Ascending aorta (tissue), 2 donors: ENCODE measurements at regions not wholly inside any gene's neighbourhood (a gene's known extent, or its start where the extent isn't known, plus 50 kb on each side); places are given as distances from the start of the nearest gene placed in this dataset.

Experiments used
- DNase-seq, 2 donors: peaks; one replicate each; pipeline ENCODE4 v3.0.0-alpha.2; 2019; ENCODE audit warnings: low spot score in 2 of 2
- H3K27ac ChIP-seq, 2 donors: fragments of 200-600 bp; sonication (generic); one replicate each; pipeline ENCODE4 v1.5.1; 2016 to 2017; ENCODE audit warnings: mild to moderate bottlenecking in 1 of 2
- H3K27me3 ChIP-seq: fragments of 200-600 bp; sonication (generic); one replicate; pipeline ENCODE4 v1.5.1; 2017
- H3K36me3 ChIP-seq, 2 donors: fragments of 200-600 bp; sonication (generic); one replicate each; pipeline ENCODE4 v1.5.1; 2016
- H3K4me1 ChIP-seq, 2 donors: fragments of 200-600 bp; sonication (generic); one replicate each; pipeline ENCODE4 v1.5.1; 2016 to 2017; ENCODE audit warnings: mild to moderate bottlenecking in 1 of 2
- H3K4me3 ChIP-seq, 2 donors: fragments of 200-600 bp; sonication (generic); one replicate each; pipeline ENCODE4 v1.5.1; 2016 to 2017; ENCODE audit warnings: mild to moderate bottlenecking in 1 of 2
- H3K9me3 ChIP-seq, 2 donors: fragments of 200-600 bp; sonication (generic); one replicate each; pipeline ENCODE4 v1.5.1; 2016
- intact Hi-C: fragments of 100-400 bp; cut with DNase I; formaldehyde crosslinking; loops from one replicate; pipeline ENCODE4 v1.15.1; 2023
- TF ChIP-seq, protein P1 (sequence below), 3 experiments: fragments of 200-600 bp in 2 of 3; fragments of 450-650 bp in 1 of 3; sonication (generic) in 2 of 3; IDR thresholded peaks; one replicate each; pipeline ENCODE4 v1.5.1; 2016 to 2019; ENCODE audit warnings: antibody characterized with exemption in 3 of 3, mild to moderate bottlenecking in 1 of 3, moderate library complexity in 1 of 3

DNA sequence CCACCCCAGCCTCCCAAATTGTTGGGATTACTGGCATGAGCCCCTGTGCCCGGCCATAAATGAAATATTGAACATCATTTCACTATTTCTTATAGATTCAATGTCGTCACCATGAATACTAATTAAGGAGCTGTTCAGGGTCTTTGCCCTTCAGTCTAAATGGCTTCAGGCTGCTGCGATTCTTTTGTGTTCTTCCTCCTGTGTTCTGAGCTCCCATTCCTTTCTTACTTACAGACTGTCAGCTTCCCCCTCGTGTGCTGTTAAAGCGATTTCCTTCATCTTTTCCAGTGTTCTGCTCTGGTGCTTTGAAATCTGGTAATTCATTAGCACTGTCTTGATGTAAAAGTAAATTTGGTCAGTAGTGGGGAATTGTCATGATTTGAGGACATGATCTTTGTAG is 63.3 kb upstream of the PRDM1 start:
- Histone ChIP-seq H3K27me3 (no peaks in the 10 kb centered on the region), H3K4me1 (no peaks in the 10 kb centered on the region), H3K27ac (no peak overlapping the region), H3K9me3 (no peaks in the 10 kb centered on the region), H3K4me3 (no peak overlapping the region), H3K36me3 (no peaks in the 10 kb centered on the region)
- TF ChIP-seq, protein P1, sequence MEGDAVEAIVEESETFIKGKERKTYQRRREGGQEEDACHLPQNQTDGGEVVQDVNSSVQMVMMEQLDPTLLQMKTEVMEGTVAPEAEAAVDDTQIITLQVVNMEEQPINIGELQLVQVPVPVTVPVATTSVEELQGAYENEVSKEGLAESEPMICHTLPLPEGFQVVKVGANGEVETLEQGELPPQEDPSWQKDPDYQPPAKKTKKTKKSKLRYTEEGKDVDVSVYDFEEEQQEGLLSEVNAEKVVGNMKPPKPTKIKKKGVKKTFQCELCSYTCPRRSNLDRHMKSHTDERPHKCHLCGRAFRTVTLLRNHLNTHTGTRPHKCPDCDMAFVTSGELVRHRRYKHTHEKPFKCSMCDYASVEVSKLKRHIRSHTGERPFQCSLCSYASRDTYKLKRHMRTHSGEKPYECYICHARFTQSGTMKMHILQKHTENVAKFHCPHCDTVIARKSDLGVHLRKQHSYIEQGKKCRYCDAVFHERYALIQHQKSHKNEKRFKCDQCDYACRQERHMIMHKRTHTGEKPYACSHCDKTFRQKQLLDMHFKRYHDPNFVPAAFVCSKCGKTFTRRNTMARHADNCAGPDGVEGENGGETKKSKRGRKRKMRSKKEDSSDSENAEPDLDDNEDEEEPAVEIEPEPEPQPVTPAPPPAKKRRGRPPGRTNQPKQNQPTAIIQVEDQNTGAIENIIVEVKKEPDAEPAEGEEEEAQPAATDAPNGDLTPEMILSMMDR (IDR thresholded peaks at IDR 0.05), result no peak
- DNase-seq, result no peak
- intact Hi-C loops, result no loop called here

DNA sequence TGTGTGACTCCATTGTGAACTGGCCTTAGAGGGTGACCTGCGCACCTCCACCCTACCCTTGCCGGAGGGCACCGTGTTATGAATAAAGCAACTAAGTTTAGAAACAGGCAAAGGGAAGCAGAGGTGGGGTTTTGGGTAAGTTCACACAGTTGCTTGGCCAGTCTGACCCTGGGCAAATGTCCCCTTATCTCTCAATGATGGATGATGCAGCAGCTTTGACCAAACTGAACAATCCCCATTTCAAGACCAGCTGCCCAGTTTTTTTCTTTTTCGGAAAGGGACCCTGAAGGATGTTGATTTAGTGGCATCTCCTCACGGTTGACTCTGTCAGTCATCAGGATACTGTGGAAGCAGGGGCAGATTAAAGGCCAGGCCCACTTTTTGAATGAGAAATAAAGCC is 68.7 kb upstream of the PRDM1 start:
- DNase-seq, result no peak
- H3K36me3 ChIP-seq, result no peaks in the 10 kb centered on the region
- H3K27me3 ChIP-seq, result no peaks in the 10 kb centered on the region
- H3K4me1 ChIP-seq, result no peaks in the 10 kb centered on the region
- no peak overlapping the region for H3K27ac ChIP-seq
- intact Hi-C loops, result no loop called here
- H3K9me3 ChIP-seq, result no peaks in the 10 kb centered on the region
- TF ChIP-seq, protein P1 (IDR thresholded peaks at IDR 0.05), result no peak
- no peak overlapping the region for H3K4me3 ChIP-seq

DNA sequence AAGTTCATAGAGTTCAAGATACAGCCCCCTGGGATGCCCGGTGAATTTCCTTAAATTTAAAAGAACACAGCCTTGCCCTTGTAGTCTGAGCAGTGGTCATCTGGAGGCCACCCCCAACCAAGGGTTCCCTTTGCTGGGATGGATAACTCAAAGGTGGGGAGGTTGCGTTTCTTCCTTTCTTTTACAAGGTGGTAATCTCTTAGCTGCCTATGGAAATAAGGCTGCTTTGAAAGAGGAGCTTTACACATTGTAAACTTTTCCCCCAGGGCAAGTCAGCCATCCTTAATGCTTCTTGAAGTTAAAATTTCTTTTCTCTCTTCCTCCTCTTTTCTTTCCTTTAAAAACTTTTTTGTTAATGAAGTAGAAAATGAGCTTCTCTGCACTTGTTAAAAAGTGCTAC is 71.2 kb upstream of the PRDM1 start:
- H3K27me3 ChIP-seq, result no peaks in the 10 kb centered on the region
- TF ChIP-seq, protein P1 (IDR thresholded peaks at IDR 0.05), result no peak
- intact Hi-C loops, result no loop called here
- H3K9me3 ChIP-seq, result no peaks in the 10 kb centered on the region
- no peak for DNase-seq
- no peak overlapping the region for H3K27ac ChIP-seq
- H3K4me3 ChIP-seq, result no peak overlapping the region
- H3K4me1 ChIP-seq, result no peaks in the 10 kb centered on the region
- no peaks in the 10 kb centered on the region for H3K36me3 ChIP-seq

DNA sequence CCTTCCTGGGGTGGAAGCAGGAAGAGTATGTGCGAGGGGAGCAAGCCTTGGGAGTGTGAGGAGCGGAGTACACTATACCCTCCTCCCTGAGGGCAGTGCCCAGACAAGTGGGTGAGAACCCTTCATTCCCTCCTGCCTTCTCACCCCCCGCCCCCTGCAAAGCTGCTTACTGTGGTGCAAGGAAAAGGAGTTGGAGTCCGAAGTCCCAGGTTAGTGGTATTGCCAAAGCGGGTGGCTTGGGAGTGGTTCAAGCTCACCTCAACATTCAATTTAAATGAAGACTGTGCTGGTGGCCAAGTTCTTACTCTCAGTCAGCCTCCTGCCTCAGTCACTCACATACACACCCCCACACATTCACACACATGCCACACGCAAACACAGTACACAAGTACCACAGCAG is 74.7 kb upstream of the PRDM1 start:
- Histone ChIP-seq H3K4me1 (no peaks in the 10 kb centered on the region), H3K36me3 (no peaks in the 10 kb centered on the region), H3K9me3 (no peaks in the 10 kb centered on the region), H3K4me3 (no peak overlapping the region), H3K27ac (no peak overlapping the region), H3K27me3 (no peaks in the 10 kb centered on the region)
- intact Hi-C loops, result no loop called here
- TF ChIP-seq, protein P1 (IDR thresholded peaks at IDR 0.05), result no peak
- no peak for DNase-seq

DNA sequence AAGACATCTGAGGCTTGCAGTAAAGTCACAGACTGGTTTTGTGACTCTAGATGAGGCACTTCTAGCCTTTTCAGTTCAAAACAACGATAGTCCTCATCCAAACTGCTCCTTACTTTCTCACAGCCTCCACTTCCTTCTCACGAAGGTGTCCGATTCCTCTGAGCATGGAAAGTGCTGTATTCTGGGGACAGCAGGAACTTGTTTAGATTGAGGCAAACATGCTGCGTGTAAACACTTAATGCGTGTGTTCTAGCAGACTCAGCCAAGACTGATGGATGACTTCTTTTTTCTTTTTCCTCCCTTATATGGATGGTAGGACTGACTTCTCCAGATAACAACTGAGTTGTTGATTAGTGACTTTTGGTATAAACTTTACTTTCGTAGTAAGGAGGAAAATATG is 80.2 kb upstream of the PRDM1 start:
- H3K27ac ChIP-seq, result no peak overlapping the region
- intact Hi-C loops, result no loop called here
- H3K4me3 ChIP-seq, result no peak overlapping the region
- no peaks in the 10 kb centered on the region for H3K36me3 ChIP-seq
- no peaks in the 10 kb centered on the region for H3K27me3 ChIP-seq
- no peak for DNase-seq
- H3K4me1 ChIP-seq, result no peaks in the 10 kb centered on the region
- TF ChIP-seq, protein P1 (IDR thresholded peaks at IDR 0.05), result no peak
- no peaks in the 10 kb centered on the region for H3K9me3 ChIP-seq

DNA sequence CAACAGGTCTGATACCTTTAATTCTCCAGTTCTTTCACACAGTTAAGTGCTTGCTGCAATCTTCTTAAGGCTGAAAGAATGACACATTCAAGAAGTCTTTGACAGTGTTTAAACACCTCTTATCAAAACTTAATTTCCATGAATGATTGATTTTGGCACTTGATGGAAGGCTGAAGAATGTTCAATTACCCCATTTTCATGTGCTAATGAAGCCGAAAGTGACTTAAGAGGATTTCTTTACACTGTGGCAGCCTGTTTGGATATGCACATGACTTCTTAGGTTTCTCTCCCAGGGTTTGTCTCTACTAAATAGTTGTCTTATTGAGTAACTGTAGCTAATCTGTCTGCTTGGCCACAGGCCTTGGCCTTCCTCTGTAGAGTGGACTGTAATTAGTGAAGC is 81.1 kb upstream of the PRDM1 start:
- no peak overlapping the region for H3K4me3 ChIP-seq
- peaks cover 3% of the 10 kb centered on the region for H3K27me3 ChIP-seq
- intact Hi-C loops, result no loop called here
- TF ChIP-seq, protein P1 (IDR thresholded peaks at IDR 0.05), result no peak
- H3K27ac ChIP-seq, result no peak overlapping the region
- no peaks in the 10 kb centered on the region for H3K36me3 ChIP-seq
- no peaks in the 10 kb centered on the region for H3K9me3 ChIP-seq
- DNase-seq, result no peak
- H3K4me1 ChIP-seq, result no peaks in the 10 kb centered on the region
